T-cell (primary cell): ENCODE measurements at regions not wholly inside any gene's neighbourhood (a gene's known extent, or its start where the extent isn't known, plus 50 kb on each side); places are given as distances from the start of the nearest gene placed in this dataset.

Experiments
- ATAC-seq, 4 experiments: fragments of 200-7000 bp in 3 of 4; fragments of 150-1000 bp in 1 of 4; cut with Tn5 transposase; replicated peaks in 1 of 4; 1 replicate in 3 of 4; 2 replicates in 1 of 4; pipeline ENCODE4 v1.10.0; 2021; ENCODE audit warnings: moderate library complexity in 3 of 4, mild to moderate bottlenecking in 2 of 4, moderate number of reproducible peaks in 1 of 4
- CTCF ChIA-PET, 2 donors: fragments of 300-600 bp; sonication (Branson Sonifier 250); formaldehyde crosslinking; loops; one replicate each; lab custom pipeline; 2022; ENCODE audit warnings: antibody characterized with exemption in 2 of 2; lab: Charles Lee
- POLR2A ChIA-PET, 2 donors: fragments of 300-600 bp; sonication (Branson Sonifier 250); formaldehyde crosslinking; loops; one replicate each; lab custom pipeline; 2022; ENCODE audit warnings: antibody characterized with exemption in 2 of 2; lab: Charles Lee
- DNase-seq, 35 experiments: peaks; one replicate each; pipeline versions ENCODE4 v3.0.0 to v3.0.0-alpha.2; 2013 to 2023
- H3K27ac ChIP-seq: one replicate; pipeline ENCODE4 v1.5.1; 2013; ENCODE audit warnings: low read length
- H3K27me3 ChIP-seq, 2 experiments: replicated peaks in 1 of 2; 1 replicate in 1 of 2; 2 replicates in 1 of 2; pipeline versions ENCODE4 v1.6.1 to v1.7.0; 2013; ENCODE audit warnings: low read length in 1 of 2, mixed read lengths in 1 of 2; ENCODE audit not compliant: control insufficient read depth in 2 of 2, insufficient read depth in 2 of 2; ENCODE audit errors: extremely low read depth in 1 of 2
- H3K36me3 ChIP-seq, 2 donors: 1 replicate in 1 of 2; 2 replicates in 1 of 2; pipeline versions ENCODE4 v1.6.1 to v1.7.0; 2013; ENCODE audit warnings: low read length in 1 of 2; ENCODE audit not compliant: control insufficient read depth in 2 of 2, insufficient read depth in 1 of 2; ENCODE audit errors: extremely low read depth in 1 of 2
- H3K4me1 ChIP-seq, 2 experiments: 1 replicate in 1 of 2; 2 replicates in 1 of 2; pipeline versions ENCODE4 v1.6.1 to v1.7.0; 2013; ENCODE audit warnings: low read length in 2 of 2, mixed read lengths in 1 of 2; ENCODE audit not compliant: insufficient read depth in 2 of 2, control insufficient read depth in 1 of 2; ENCODE audit errors: extremely low read depth in 1 of 2
- H3K4me3 ChIP-seq, 2 donors: 1 replicate in 1 of 2; 2 replicates in 1 of 2; pipeline versions ENCODE4 v1.5.1 to v1.7.0; 2013; ENCODE audit warnings: mild to moderate bottlenecking in 2 of 2, low read length in 1 of 2, moderate library complexity in 1 of 2; ENCODE audit not compliant: control insufficient read depth in 1 of 2; ENCODE audit errors: extremely low read depth in 1 of 2
- H3K9me3 ChIP-seq: 2 replicates; pipeline ENCODE4 v1.7.0; 2013
- H3K27ac Mint-ChIP-seq, 2 donors: one replicate each; pipeline ENCODE4 v1.8.0; 2020 to 2021; ENCODE audit warnings: mild to moderate bottlenecking in 2 of 2, mixed read lengths in 2 of 2
- H3K27me3 Mint-ChIP-seq, 2 donors: one replicate each; pipeline ENCODE4 v1.8.0; 2021 to 2022; ENCODE audit warnings: mixed read lengths in 2 of 2
- H3K36me3 Mint-ChIP-seq: one replicate; pipeline ENCODE4 v1.8.0; 2021; ENCODE audit warnings: mixed read lengths
- H3K4me1 Mint-ChIP-seq, 3 donors: one replicate each; pipeline ENCODE4 v1.8.0; 2020 to 2022; ENCODE audit warnings: mixed read lengths in 3 of 3, mild to moderate bottlenecking in 1 of 3
- H3K4me3 Mint-ChIP-seq, 3 donors: one replicate each; pipeline ENCODE4 v1.8.0; 2020 to 2022; ENCODE audit warnings: mild to moderate bottlenecking in 3 of 3, mixed read lengths in 3 of 3, moderate library complexity in 3 of 3
- H3K9me3 Mint-ChIP-seq, 3 donors: one replicate each; pipeline ENCODE4 v1.8.0; 2020 to 2022; ENCODE audit warnings: mixed read lengths in 3 of 3
- WGBS: methylation state at CpG from one replicate; pipeline ENCODE4 v1.1.5; 2013; ENCODE audit warnings: missing lambda C conversion rate; ENCODE audit not compliant: insufficient coverage; 5-methylcytosine and 5-hydroxymethylcytosine counted together

DNA sequence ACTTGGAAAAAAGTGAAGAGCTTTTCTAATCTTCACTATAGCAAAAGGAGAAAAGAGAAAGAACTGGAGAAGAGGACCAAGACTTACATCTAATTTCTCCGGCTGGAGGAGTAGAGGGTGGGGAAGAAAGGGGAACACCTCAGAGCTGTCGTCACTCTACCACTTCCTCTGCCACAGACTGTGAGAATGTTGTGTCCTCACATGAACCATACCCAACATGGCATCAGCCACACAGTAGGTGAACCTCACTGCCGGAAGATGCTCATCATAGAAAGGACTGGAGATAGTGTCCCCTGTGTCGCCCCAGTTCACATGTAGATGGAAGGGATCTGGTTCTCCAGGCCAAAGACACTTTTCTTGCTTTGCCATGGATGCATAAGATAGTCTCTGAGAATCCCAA is 604.4 kb upstream of the NOX3 start:
- 50% methylated on average over 1 of the region's 4 CpGs for WGBS
- peak in 2 of 4 experiments; percentile 70 to 99 for ATAC-seq
- H3K4me1 Mint-ChIP-seq: peaks cover 11 to 13% (median 13%) of the 10 kb centered on the region in 3 donors
- no peak overlapping the region for H3K27ac Mint-ChIP-seq
- no peaks in the 10 kb centered on the region for H3K9me3 ChIP-seq
- H3K27me3 Mint-ChIP-seq: peaks cover 0 to 3% of the 10 kb centered on the region in 2 donors
- peaks cover 5% of the 10 kb centered on the region for H3K36me3 Mint-ChIP-seq
- peaks cover 3 to 4% of the 10 kb centered on the region in 2 experiments for H3K4me1 ChIP-seq
- peaks cover 0 to 6% (median 0%) of the 10 kb centered on the region in 3 donors for H3K9me3 Mint-ChIP-seq
- H3K27ac ChIP-seq: no peak overlapping the region
- peak in 26 of 35 experiments; percentile 0 to 67 (median 12) for DNase-seq
- no peak overlapping the region for H3K4me3 ChIP-seq
- no peak overlapping the region for H3K4me3 Mint-ChIP-seq
- no peaks in the 10 kb centered on the region for H3K27me3 ChIP-seq
- POLR2A ChIA-PET: no interaction called here
- H3K36me3 ChIP-seq: no peaks in the 10 kb centered on the region
- CTCF ChIA-PET: no interaction called here

- Histone ChIP-seq H3K4me3 (no peak overlapping the region), H3K27ac (no peak overlapping the region), H3K27me3 (no peaks in the 10 kb centered on the region), H3K36me3 (no peaks in the 10 kb centered on the region), H3K4me1 (peaks cover 3 to 4% of the 10 kb centered on the region in 2 experiments), H3K9me3 (no peaks in the 10 kb centered on the region)
- Mint-ChIP-seq H3K36me3 (no peaks in the 10 kb centered on the region), H3K4me1 (peaks cover 11 to 13% (median 13%) of the 10 kb centered on the region in 3 donors), H3K27ac (no peak overlapping the region), H3K4me3 (no peak overlapping the region), H3K27me3 (peaks cover 0 to 3% of the 10 kb centered on the region in 2 donors), H3K9me3 (peaks cover 0 to 6% (median 0%) of the 10 kb centered on the region in 3 donors)
- CTCF ChIA-PET: interaction anchor here in 1 of 2 donors (0.6 kb wide), 1 partner anchor 790 kb away, joined by 3 read pairs; no protein-coding TSS in a partner anchor
- POLR2A ChIA-PET: no interaction called here
- no peak for DNase-seq
- no peak for ATAC-seq
- WGBS: no CpG with 5 or more reads among the region's 2 CpGs
Observed at GRCh38 chr6:156058356-156058755, 602.7 kb upstream of the NOX3 start.

DNA sequence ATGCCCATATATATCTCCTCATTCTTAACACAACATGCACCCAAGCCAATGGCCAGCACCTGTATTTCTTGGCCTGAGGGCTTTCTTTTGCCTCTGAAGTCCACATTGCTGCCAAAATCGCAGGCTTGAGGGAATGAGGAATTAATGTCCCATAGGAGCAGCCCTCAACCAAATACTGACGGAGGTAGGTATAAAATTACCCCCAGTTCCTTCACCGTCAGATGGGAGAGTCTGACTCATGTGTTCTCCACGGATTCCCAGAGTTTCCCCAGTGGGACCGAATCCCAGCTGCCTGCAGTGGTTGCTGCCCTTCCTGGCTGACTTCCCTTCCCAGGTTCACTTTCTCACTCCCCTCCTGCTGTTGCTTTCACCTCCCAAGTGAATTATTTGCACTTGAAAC is 602.2 kb upstream of the NOX3 start:
- WGBS: 77% methylated on average over 4 of the region's 5 CpGs
- Mint-ChIP-seq H3K4me3 (no peak overlapping the region), H3K9me3 (peaks cover 0 to 6% (median 0%) of the 10 kb centered on the region in 3 donors), H3K36me3 (no peaks in the 10 kb centered on the region), H3K4me1 (peaks cover 11 to 13% (median 13%) of the 10 kb centered on the region in 3 donors), H3K27me3 (peaks cover 0 to 3% of the 10 kb centered on the region in 2 donors), H3K27ac (no peak overlapping the region)
- H3K4me3 ChIP-seq: no peak overlapping the region
- H3K9me3 ChIP-seq: no peaks in the 10 kb centered on the region
- ATAC-seq (no peak), DNase-seq (no peak)
- CTCF ChIA-PET: no interaction called here
- H3K27ac ChIP-seq: no peak overlapping the region
- H3K27me3 ChIP-seq: no peaks in the 10 kb centered on the region
- H3K36me3 ChIP-seq: no peaks in the 10 kb centered on the region
- peaks cover 3 to 4% of the 10 kb centered on the region in 2 experiments for H3K4me1 ChIP-seq
- POLR2A ChIA-PET: no interaction called here

DNA sequence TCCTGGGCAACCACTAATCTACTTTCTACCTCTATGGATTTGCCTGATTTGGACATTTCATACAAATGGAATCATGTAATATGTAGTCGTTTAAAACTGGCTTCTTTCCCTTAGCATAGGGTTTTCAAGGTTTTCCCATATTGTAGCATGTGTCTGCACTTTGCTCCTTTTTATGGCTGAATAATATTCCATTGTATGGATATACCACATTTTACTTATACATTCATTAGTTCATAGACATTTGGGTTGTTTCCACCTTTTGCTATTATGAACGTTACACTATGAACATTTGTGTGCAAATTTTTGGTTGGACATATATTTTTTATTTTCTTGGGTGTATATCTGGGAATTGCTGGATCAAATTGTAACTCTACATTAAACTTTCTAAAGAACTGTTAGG is 600.4 kb upstream of the NOX3 start:
- no peaks in the 10 kb centered on the region for H3K27me3 ChIP-seq
- Mint-ChIP-seq H3K27me3 (peaks cover 0 to 3% of the 10 kb centered on the region in 2 donors), H3K27ac (no peak overlapping the region), H3K4me3 (no peak overlapping the region), H3K4me1 (peaks cover 11 to 13% (median 13%) of the 10 kb centered on the region in 3 donors), H3K9me3 (peaks cover 0 to 6% (median 0%) of the 10 kb centered on the region in 3 donors), H3K36me3 (no peaks in the 10 kb centered on the region)
- POLR2A ChIA-PET: no interaction called here
- WGBS: no CpG with 5 or more reads among the region's 2 CpGs
- no peak overlapping the region for H3K4me3 ChIP-seq
- no peak for DNase-seq
- ATAC-seq: no peak
- no peak overlapping the region for H3K27ac ChIP-seq
- no peaks in the 10 kb centered on the region for H3K9me3 ChIP-seq
- H3K36me3 ChIP-seq: no peaks in the 10 kb centered on the region
- H3K4me1 ChIP-seq: peaks cover 3 to 4% of the 10 kb centered on the region in 2 experiments
- CTCF ChIA-PET: no interaction called here

DNA sequence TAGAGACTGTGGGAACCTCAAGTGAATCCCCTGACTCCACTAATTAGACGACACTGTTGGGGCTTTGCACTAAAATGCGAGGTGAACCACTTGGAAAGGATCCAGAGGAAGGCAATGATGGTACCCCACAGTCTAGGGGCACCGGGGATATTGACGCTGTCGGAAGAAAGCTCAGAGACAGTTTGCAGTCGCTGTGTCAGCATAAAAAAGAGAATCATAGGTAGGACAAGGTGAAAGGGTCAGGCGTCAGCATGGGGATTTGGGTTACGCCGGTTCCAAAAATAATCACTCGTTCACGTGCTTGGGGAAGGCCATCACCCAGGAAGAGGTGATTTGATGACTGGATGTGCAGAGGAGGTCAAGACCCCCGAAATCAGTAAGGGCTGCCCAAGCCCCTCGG is 598.0 kb upstream of the NOX3 start:
- DNase-seq: no peak
- Mint-ChIP-seq H3K4me1 (no peaks in the 10 kb centered on the region), H3K27me3 (peaks cover 0 to 3% of the 10 kb centered on the region in 2 donors), H3K27ac (no peak overlapping the region), H3K4me3 (no peak overlapping the region), H3K36me3 (peaks cover 7% of the 10 kb centered on the region), H3K9me3 (peaks cover 0 to 6% (median 3%) of the 10 kb centered on the region in 3 donors)
- ChIA-PET POLR2A (no interaction called here), CTCF (no interaction called here)
- Histone ChIP-seq H3K27ac (no peak overlapping the region), H3K36me3 (no peaks in the 10 kb centered on the region), H3K4me3 (no peak overlapping the region), H3K4me1 (no peaks in the 10 kb centered on the region), H3K9me3 (no peaks in the 10 kb centered on the region), H3K27me3 (no peaks in the 10 kb centered on the region)
- ATAC-seq: no peak
- WGBS: 93% methylated on average over 9 of the region's 13 CpGs

DNA sequence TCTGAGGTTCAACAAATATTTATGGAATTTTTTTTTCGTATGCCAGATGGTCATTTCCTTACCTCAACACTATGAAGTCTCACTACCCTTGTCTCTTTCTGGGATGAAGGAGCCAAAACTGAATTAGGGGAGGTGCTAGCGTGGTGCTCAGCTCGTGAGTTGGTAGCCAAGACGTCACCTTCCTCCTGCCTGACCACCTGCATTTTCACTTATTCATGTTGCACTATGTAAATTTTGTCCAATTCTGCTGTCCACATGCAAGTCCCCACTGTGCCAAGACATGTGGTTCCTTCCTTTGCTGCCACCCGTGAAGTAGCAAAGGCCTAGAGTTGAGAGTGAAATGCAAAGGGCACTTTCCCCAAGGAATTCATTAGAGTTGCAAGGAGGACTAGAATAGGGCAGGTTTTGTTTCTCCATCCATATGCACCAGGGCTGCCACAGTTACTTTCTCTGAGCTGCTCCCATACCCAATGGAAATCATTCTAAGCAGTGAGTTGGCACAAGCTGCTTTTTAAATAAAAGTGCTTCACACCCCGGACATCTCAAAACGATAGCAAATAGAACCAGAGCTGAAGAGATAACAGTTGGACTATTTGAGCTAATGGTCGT is 591.3 kb upstream of the NOX3 start:
- H3K27ac Mint-ChIP-seq: no peak overlapping the region
- peaks cover 11% of the 10 kb centered on the region for H3K36me3 Mint-ChIP-seq
- no CpG with 5 or more reads among the region's 8 CpGs for WGBS
- no peaks in the 10 kb centered on the region for H3K9me3 ChIP-seq
- H3K27ac ChIP-seq: no peak overlapping the region
- no peaks in the 10 kb centered on the region for H3K36me3 ChIP-seq
- peaks cover 0 to 14% (median 12%) of the 10 kb centered on the region in 3 donors for H3K9me3 Mint-ChIP-seq
- H3K4me1 Mint-ChIP-seq: no peaks in the 10 kb centered on the region
- H3K27me3 ChIP-seq: no peaks in the 10 kb centered on the region
- no peaks in the 10 kb centered on the region for H3K4me1 ChIP-seq
- no peak overlapping the region for H3K4me3 Mint-ChIP-seq
- H3K4me3 ChIP-seq: no peak overlapping the region
- ChIA-PET CTCF (no interaction called here), POLR2A (no interaction called here)
- no peaks in the 10 kb centered on the region for H3K27me3 Mint-ChIP-seq
- no peak for ATAC-seq
- no peak for DNase-seq
